GM12878 (cell line): ENCODE measurements at regions not wholly inside any gene's neighbourhood (a gene's known extent, or its start where the extent isn't known, plus 50 kb on each side); places are given as distances from the start of the nearest gene placed in this dataset.
A peak's percentile ranks its signal among the peaks of the same experiment; 100 is the strongest.

ENCODE experiments used
- ATAC-seq: fragments of 200-7000 bp; cut with Tn5 transposase; 3 replicates; pipeline ENCODE4 v1.9.1; 2020; ENCODE audit warnings: mild to moderate bottlenecking, moderate library complexity
- BruUV-seq: library from RNA; stranded (reverse); fragments of 400-500 nt; replicated peaks from 2 replicates; lab custom pipeline; 2021; lab: Mats Ljungman, UMichigan
- CTCF ChIA-PET: fragments of 300-600 bp; sonication (Branson Sonifier 250); formaldehyde crosslinking; extraction: SDS; loops from one replicate; lab custom pipeline; 2021; ENCODE audit warnings: inconsistent platforms; lab: Yijun Ruan, JAX
- POLR2A ChIA-PET: fragments of 350-600 bp; formaldehyde crosslinking; extraction: SDS; loops from one replicate; lab custom pipeline; 2021; ENCODE audit warnings: inconsistent platforms; lab: Charles Lee
- RAD21 ChIA-PET: fragments of 300-600 bp; sonication (Branson Sonifier 250); formaldehyde crosslinking; loops from one replicate; lab custom pipeline; 2023; ENCODE audit warnings: antibody characterized with exemption; ENCODE audit not compliant: unreplicated experiment; lab: Charles Lee
- SMC1A ChIA-PET: fragments of 300-600 bp; sonication (Branson Sonifier 250); formaldehyde crosslinking; loops from one replicate; lab custom pipeline; 2023; ENCODE audit not compliant: unreplicated experiment, uncharacterized antibody; lab: Charles Lee
- DNase-seq: peaks from one replicate; pipeline ENCODE4 v3.0.0-alpha.2; 2011; ENCODE audit warnings: low read depth, low spot score
- FAIRE-seq: peaks from 3 replicates; lab custom pipeline; 2011; peaks lifted over from hg19 to GRCh38; lab: Jason Lieb, UNC
- H2AFZ ChIP-seq: 2 replicates; pipeline ENCODE4 v1.6.0; 2011; ENCODE audit warnings: low read depth, low read length, control low read depth; ENCODE audit not compliant: control insufficient read depth
- H3K27ac ChIP-seq: 2 replicates; pipeline ENCODE4 v1.5.1; 2011; ENCODE audit warnings: control low read depth; ENCODE audit not compliant: control insufficient read depth, insufficient read depth
- H3K27me3 ChIP-seq, 2 experiments: replicated peaks in 1 of 2; 2 replicates each; pipeline versions ENCODE4 v1.6.0 to v1.6.1; 2011; ENCODE audit warnings: low read length in 1 of 2; ENCODE audit not compliant: control insufficient read depth in 2 of 2, insufficient read depth in 2 of 2
- H3K36me3 ChIP-seq, 2 experiments: 2 replicates each; pipeline ENCODE4 v1.5.1; 2011; ENCODE audit warnings: low read length in 1 of 2; ENCODE audit not compliant: control insufficient read depth in 2 of 2, insufficient read depth in 2 of 2
- H3K4me1 ChIP-seq: 2 replicates; pipeline ENCODE4 v1.6.1; 2011; ENCODE audit warnings: mild to moderate bottlenecking, low read length, moderate library complexity, mixed read lengths; ENCODE audit not compliant: control insufficient read depth, insufficient read depth
- H3K4me2 ChIP-seq: 2 replicates; pipeline ENCODE4 v1.6.0; 2011; ENCODE audit warnings: control low read depth; ENCODE audit not compliant: control insufficient read depth, insufficient read depth
- H3K4me3 ChIP-seq: fragments of 200-600 bp; sonication (generic); 2 replicates; pipeline ENCODE4 v1.5.1; 2016
- H3K79me2 ChIP-seq: 2 replicates; pipeline ENCODE4 v1.6.0; 2011; ENCODE audit warnings: low read length; ENCODE audit not compliant: control insufficient read depth, insufficient read depth
- H3K9ac ChIP-seq: 2 replicates; pipeline ENCODE4 v1.8.0; 2011; ENCODE audit warnings: low read length, control low read depth, mixed read lengths; ENCODE audit not compliant: control insufficient read depth, insufficient read depth
- H3K9me3 ChIP-seq: replicated peaks from 3 replicates; pipeline ENCODE4 v1.5.1; 2011; ENCODE audit warnings: mild to moderate bottlenecking, low read length; ENCODE audit not compliant: control insufficient read depth, insufficient read depth
- H4K20me1 ChIP-seq: 2 replicates; pipeline ENCODE4 v1.6.0; 2011; ENCODE audit not compliant: control insufficient read depth, insufficient read depth
- CREB1 ChIP-seq: IDR thresholded peaks from 2 replicates; pipeline ENCODE4 v1.6.1; 2012; ENCODE audit warnings: low read depth, mild to moderate bottlenecking, inconsistent platforms
- CREM ChIP-seq: IDR thresholded peaks from 2 replicates; pipeline ENCODE4 v1.6.1; 2014; ENCODE audit warnings: antibody characterized with exemption, low read depth
- IRF5 ChIP-seq: fragments of 450-650 bp; IDR thresholded peaks from 2 replicates; pipeline ENCODE4 v1.6.1; 2017; ENCODE audit warnings: borderline replicate concordance
- KDM1A ChIP-seq: fragments of 200-600 bp; sonication (generic); IDR thresholded peaks from 2 replicates; pipeline ENCODE4 v1.6.1; 2016; ENCODE audit warnings: borderline replicate concordance
- MEF2A ChIP-seq: IDR thresholded peaks from 2 replicates; pipeline ENCODE4 v1.6.1; 2011; ENCODE audit warnings: low read depth, mild to moderate bottlenecking, low read length, moderate library complexity; ENCODE audit not compliant: insufficient read depth
- MTA2 ChIP-seq: fragments of 450-650 bp; IDR thresholded peaks from 2 replicates; pipeline ENCODE4 v1.6.1; 2016; ENCODE audit warnings: low read depth, mild to moderate bottlenecking, moderate library complexity
- NFXL1 ChIP-seq: fragments of 450-650 bp; IDR thresholded peaks from 2 replicates; pipeline ENCODE4 v1.6.1; 2017; ENCODE audit warnings: antibody characterized with exemption, mild to moderate bottlenecking, borderline replicate concordance
- RELB ChIP-seq: fragments of 450-650 bp; IDR thresholded peaks from 2 replicates; pipeline ENCODE4 v1.6.1; 2017; ENCODE audit warnings: low read depth, mild to moderate bottlenecking, moderate library complexity
- SMARCA5 ChIP-seq: fragments of 450-650 bp; IDR thresholded peaks from 2 replicates; pipeline ENCODE4 v1.6.1; 2017; ENCODE audit warnings: mild to moderate bottlenecking
- SRF ChIP-seq, 2 experiments: IDR thresholded peaks; 2 replicates each; pipeline ENCODE4 v1.6.1; 2011; ENCODE audit warnings: low read depth in 2 of 2, low read length in 2 of 2, mild to moderate bottlenecking in 1 of 2, moderate library complexity in 1 of 2
- STAT1 ChIP-seq: fragments of 450-650 bp; conservative IDR thresholded peaks from 2 replicates; pipeline ENCODE4 v1.6.1; 2014; ENCODE audit warnings: antibody characterized with exemption, mild to moderate bottlenecking
- USF1 ChIP-seq: IDR thresholded peaks from 2 replicates; pipeline ENCODE4 v1.6.1; 2011; ENCODE audit warnings: borderline replicate concordance, low read depth, mild to moderate bottlenecking, moderate library complexity, mixed read lengths, low read length; ENCODE audit not compliant: insufficient read depth; ENCODE audit errors: extremely low read length
- YY1 ChIP-seq: IDR thresholded peaks from 2 replicates; pipeline ENCODE4 v1.6.1; 2011; ENCODE audit warnings: low read depth, mild to moderate bottlenecking, low read length
- WGBS: methylation state at CpG from one replicate; pipeline ENCODE4 v1.1.6; 2016; ENCODE audit warnings: low lambda C conversion rate; ENCODE audit not compliant: insufficient replicate concordance, insufficient coverage; ENCODE audit errors: missing lambda C conversion rate; 5-methylcytosine and 5-hydroxymethylcytosine counted together
- in situ Hi-C: fragments of 300-500 bp; cut with MboI; formaldehyde crosslinking; loops from 9 replicates; pipeline ENCODE4 v1.14.3; 2018; ENCODE audit warnings: mixed read lengths
- intact Hi-C: fragments of 100-400 bp; cut with micrococcal nuclease; formaldehyde crosslinking; loops from one replicate; pipeline ENCODE4 v1.14.2; 2022; ENCODE audit not compliant: unreplicated experiment

GRCh38 chr6:28737750-28738395 lies 185.9 kb downstream of the TRIM27 start:
- WGBS = 15% methylated on average over 17 of the region's 17 CpGs
- intact Hi-C loops (no loop called here), in situ Hi-C loops (no loop called here)
- ChIA-PET SMC1A (interaction anchor here (0.9 kb wide), 1 partner anchor 9 kb away, joined by 4 read pairs; no protein-coding TSS in a partner anchor), POLR2A (no interaction called here), RAD21 (no interaction called here), CTCF (no interaction called here)
- no TSS peak for BruUV-seq
- Histone ChIP-seq H3K27me3 (peaks cover 0 to 5% of the 10 kb centered on the region in 2 experiments; a peak in 2 of 4 replicates), H4K20me1 (no peaks in the 10 kb centered on the region), H3K9me3 (no peaks in the 10 kb centered on the region; the same call in 1 of the 3 replicates), H3K4me2 (peak overlapping the region; percentile 74), H3K79me2 (no peaks in the 10 kb centered on the region), H3K27ac (no peak overlapping the region), H3K36me3 (no peaks in the 10 kb centered on the region), H3K9ac (no peak overlapping the region), H2AFZ (peak overlapping the region; percentile 60), H3K4me3 (no peak overlapping the region), H3K4me1 (no peaks in the 10 kb centered on the region)
- no peak for TF ChIP-seq KDM1A
- no peak for TF ChIP-seq USF1
- TF ChIP-seq NFXL1 = no peak
- TF ChIP-seq RELB = no peak
- TF ChIP-seq CREM = no peak
- no peak for TF ChIP-seq IRF5
- TF ChIP-seq MEF2A = no peak
- TF ChIP-seq STAT1 = no peak
- no peak for TF ChIP-seq YY1
- no peak for TF ChIP-seq MTA2
- no peak for TF ChIP-seq SMARCA5
- no peak for TF ChIP-seq SRF (IDR thresholded peaks at IDR 0.05; ENCODE audit: low read depth in 2 of 2, low read length in 2 of 2)
- TF ChIP-seq CREB1 = no peak
- FAIRE-seq (no peak), ATAC-seq (no peak), DNase-seq (no peak)
